Lower leg skin (tissue), 3 donors: ENCODE measurements at regions not wholly inside any gene's neighbourhood (a gene's known extent, or its start where the extent isn't known, plus 50 kb on each side); places are given as distances from the start of the nearest gene placed in this dataset.

Experiments
- POLR2A ChIP-seq, 2 donors: fragments of 450-650 bp; IDR thresholded peaks; one replicate each; pipeline ENCODE4 v1.6.1; 2016 to 2017; ENCODE audit warnings: antibody characterized with exemption in 2 of 2, mild to moderate bottlenecking in 1 of 2, moderate library complexity in 1 of 2
- TF ChIP-seq, protein P1 (sequence below), 3 donors: fragments of 450-650 bp; IDR thresholded peaks; one replicate each; pipeline ENCODE4 v1.5.1; 2016; ENCODE audit warnings: antibody characterized with exemption in 3 of 3, mild to moderate bottlenecking in 3 of 3, moderate library complexity in 2 of 3

DNA sequence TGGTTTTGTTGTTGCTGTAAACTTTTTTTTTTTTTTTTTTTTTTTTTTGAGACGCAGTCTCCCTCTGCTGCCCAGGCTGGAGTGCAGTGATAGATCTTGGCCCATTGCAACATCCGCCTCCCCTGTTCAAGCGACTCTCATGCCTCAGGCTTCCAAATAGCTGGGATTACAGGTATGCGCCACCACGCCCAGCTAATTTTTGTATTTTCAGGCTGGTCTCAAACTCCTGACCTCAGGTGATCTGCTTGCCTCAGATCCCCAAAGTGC is 78.9 kb upstream of the SLC45A1 start:
- TF ChIP-seq, protein P1, sequence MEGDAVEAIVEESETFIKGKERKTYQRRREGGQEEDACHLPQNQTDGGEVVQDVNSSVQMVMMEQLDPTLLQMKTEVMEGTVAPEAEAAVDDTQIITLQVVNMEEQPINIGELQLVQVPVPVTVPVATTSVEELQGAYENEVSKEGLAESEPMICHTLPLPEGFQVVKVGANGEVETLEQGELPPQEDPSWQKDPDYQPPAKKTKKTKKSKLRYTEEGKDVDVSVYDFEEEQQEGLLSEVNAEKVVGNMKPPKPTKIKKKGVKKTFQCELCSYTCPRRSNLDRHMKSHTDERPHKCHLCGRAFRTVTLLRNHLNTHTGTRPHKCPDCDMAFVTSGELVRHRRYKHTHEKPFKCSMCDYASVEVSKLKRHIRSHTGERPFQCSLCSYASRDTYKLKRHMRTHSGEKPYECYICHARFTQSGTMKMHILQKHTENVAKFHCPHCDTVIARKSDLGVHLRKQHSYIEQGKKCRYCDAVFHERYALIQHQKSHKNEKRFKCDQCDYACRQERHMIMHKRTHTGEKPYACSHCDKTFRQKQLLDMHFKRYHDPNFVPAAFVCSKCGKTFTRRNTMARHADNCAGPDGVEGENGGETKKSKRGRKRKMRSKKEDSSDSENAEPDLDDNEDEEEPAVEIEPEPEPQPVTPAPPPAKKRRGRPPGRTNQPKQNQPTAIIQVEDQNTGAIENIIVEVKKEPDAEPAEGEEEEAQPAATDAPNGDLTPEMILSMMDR (IDR thresholded peaks at IDR 0.05) = no peak
- no peak for TF ChIP-seq POLR2A (IDR thresholded peaks at IDR 0.05)
